HG03095 (cell line): ENCODE measurements at regions not wholly inside any gene's neighbourhood (a gene's known extent, or its start where the extent isn't known, plus 50 kb on each side); places are given as distances from the start of the nearest gene placed in this dataset.

Source experiments
- ATAC-seq: cut with Tn5 transposase; IDR thresholded peaks from one replicate; pipeline ENCODE4 v1.9.1; 2021; ENCODE audit warnings: moderate library complexity; ENCODE audit not compliant: unreplicated experiment

- no peak for ATAC-seq
These were observed 128.2 kb downstream of the CPEB2 start for GRCh38 chr4:15130441-15130840.

- ATAC-seq: no peak
These were observed 129.3 kb downstream of the CPEB2 start for GRCh38 chr4:15131551-15131950.

GRCh38 chr4:15132739-15133138 is 130.5 kb downstream of the CPEB2 start:
- ATAC-seq: no peak

- no peak for ATAC-seq
These were observed 137.3 kb downstream of the CPEB2 start for GRCh38 chr4:15139599-15139998.

DNA sequence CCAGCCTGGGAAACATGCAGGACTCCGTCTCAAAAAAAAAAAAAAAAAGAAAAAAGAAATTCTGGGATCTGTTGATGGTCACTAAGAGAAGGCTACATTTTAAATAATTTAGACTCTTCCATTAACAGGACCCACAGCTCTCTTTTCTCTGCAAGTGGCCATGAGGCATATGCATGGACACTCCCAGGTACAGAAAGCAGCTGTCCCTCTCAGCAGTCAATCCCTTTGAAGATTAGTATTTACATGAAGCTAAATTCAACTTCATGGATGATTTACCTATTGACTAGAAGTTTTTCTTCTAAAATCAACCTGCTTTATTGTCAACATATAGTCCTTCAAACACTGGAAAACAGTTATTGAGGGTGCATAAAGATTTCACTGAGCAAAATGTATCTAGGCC is 139.9 kb downstream of the CPEB2 start:
- ATAC-seq: no peak

DNA sequence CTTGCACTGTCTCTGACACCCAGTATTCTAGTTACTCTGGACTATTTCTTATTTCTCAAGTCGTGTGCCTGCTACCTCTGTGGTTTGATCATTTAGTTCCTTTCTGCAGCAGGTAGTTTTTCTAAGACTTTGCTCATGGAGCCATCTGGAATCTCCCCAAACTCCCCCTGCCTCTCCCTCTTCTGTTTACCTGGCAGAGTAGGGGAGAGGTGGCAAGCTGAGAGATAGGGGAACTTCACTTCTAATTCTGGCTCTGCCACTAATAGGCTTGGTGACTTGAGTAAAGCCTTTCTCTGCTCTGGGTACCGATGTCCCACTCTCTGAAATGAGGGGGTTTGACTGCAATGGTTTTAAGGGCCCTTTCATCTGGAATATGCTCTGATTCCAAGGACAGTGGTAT is 141.3 kb downstream of the CPEB2 start:
- no peak for ATAC-seq

DNA sequence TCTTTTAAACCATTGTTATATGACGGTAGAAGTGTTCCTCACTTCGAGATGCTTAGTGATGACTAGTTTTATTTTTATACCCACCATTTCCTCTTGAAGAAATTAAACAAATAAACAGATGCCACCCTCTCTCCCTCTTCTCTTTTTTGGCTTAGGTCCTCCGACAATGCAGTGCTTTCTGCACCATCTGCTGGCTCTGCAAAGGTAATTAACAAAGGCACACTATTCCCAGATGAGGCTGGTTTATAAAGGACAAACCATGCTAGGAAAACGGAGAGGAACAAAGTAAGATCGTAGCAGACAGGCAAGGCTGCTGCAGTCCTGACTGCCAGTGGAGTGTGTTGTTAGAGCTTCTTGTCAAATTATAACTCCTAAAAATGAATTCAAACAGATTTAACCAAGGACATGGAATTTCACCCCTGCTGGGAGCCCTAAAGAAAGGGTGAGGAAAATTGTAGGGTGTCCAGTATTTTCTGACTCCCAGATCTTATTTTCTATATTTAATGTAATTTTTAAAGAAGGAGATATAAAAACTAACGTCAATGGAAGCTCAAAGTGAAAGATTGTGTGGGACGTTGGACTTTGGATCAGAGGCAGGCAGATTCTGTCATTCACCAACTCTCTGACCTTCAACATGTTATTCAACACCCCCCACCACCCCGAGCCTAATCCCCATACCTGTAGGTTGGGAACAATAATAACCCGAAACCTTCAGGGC is 142.1 kb downstream of the CPEB2 start:
- no peak for ATAC-seq

- ATAC-seq: no peak
These were observed 142.7 kb downstream of the CPEB2 start for GRCh38 chr4:15144967-15145295.

DNA sequence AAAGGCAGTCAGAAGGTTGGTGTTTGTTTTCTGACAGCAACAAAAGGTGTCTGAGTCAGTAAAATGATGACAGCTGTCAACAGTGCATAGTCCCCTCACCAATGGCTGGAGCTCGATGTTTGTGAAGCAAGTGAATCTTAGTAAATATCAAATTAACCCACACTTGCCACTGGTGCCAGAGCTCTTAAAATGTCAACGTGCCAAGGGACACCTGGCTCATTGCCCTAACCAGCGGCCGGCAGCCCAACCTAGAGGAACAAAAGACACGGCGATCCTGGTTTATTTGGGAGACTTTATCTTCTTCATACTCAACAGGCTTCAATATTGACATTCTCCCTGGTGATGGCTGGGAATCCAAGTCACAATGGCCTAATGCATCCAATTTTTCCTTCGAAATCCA is 143.4 kb downstream of the CPEB2 start:
- no peak for ATAC-seq

DNA sequence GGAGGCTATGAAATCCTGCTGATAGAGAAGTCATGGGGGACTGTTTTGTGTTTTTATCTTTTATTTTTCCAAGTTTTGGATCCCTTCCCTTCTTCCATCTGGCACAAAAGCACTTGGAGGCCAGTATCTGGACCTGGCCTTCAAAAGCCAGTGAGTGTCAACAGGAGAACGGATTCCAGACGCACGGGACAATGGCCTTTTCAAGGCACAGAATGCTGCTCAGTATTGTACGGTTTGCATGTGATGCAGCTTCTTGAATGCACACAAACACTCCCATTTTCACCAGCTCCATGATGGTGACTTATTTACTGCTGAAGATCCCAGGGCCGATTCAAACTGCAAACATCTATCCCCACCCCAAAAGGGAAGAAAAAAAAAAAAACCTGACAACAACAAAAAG is 145.4 kb downstream of the CPEB2 start:
- ATAC-seq: no peak

DNA sequence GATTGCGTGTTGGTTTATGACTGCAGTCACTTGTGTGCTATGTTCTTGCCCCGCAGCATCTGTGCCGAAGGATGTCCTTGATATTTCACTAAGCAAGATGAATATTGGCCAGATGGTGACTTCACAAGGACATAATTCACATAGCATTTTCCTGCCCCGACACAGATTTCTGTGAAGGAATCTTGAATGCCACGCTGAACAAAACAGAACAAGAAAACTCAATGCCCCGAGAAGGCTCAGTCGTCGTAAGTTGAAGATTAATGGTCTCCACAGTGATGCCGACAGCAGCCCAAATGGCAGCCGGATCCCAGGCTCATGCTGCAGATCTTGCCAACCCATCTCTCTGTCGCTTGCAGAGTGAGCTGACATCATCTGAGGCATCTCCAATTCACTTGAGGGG is 145.9 kb downstream of the CPEB2 start:
- ATAC-seq: no peak

DNA sequence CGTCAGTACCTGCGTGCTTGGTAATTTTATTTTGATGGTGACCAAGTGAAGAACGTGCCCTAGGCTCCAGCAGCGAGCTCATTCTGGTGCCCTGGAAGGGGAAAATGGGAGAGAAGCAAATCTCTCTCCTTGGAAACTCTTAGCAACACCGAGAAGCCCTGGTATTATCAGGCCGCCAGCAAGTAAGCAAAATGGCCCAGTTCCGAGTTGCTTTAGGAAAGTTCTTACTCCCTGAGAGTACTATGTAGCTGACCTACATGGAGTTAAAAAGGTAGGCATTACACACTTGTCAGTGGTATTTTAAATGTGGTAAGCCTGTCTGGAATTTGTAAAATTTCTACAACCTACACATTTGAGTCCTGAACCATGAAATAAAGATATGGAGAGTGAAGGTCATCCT is 146.4 kb downstream of the CPEB2 start:
- no peak for ATAC-seq

GRCh38 chr4:15149234-15149838 is 147.1 kb downstream of the CPEB2 start:
- peak; percentile 67 for ATAC-seq

GRCh38 chr4:15149839-15150592 is 147.7 kb downstream of the CPEB2 start:
- peak; percentile 88 for ATAC-seq

GRCh38 chr4:15150631-15151030 is 148.3 kb downstream of the CPEB2 start:
- ATAC-seq: no peak

- ATAC-seq: no peak
These were observed 148.8 kb downstream of the CPEB2 start for GRCh38 chr4:15151033-15151432.

- no peak for ATAC-seq
These were observed 151.4 kb downstream of the CPEB2 start for GRCh38 chr4:15153662-15154061.

GRCh38 chr4:15158406-15159091 is 156.3 kb downstream of the CPEB2 start:
- ATAC-seq: no peak

DNA sequence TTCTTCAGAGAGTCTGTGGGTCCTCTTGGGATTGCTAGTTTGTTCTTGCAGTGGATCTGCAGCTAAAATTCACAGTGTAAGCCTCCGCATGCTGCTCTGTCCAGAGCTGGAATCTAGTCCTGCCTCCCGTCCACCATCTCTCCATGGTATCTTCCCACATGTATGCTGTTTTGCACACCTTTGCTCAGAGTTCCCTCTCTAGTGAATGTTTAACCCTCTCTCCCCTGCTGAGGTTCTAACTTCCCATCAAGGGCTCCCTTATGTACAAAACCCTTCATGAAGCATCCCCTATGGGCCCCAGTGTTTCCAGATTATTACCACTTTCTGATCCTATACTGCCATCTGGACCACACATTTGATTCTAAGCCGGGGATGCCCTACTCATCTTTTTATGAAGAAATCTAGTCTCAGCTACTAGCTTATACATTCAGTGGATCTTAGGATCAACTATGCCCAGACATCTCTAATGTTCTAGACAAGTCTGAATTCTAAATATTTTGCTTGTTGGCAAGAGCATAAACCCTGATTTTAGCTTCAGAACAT is 157.3 kb downstream of the CPEB2 start:
- no peak for ATAC-seq

GRCh38 chr4:15161439-15161838 is 159.2 kb downstream of the CPEB2 start:
- no peak for ATAC-seq

- ATAC-seq: no peak
These were observed 159.8 kb downstream of the CPEB2 start for GRCh38 chr4:15162046-15162445.
